CD4-positive, alpha-beta T cell treated with Interleukin-6 at 100 ng/mL for 8 hours (primary cell): ENCODE measurements at regions not wholly inside any gene's neighbourhood (a gene's known extent, or its start where the extent isn't known, plus 50 kb on each side); places are given as distances from the start of the nearest gene placed in this dataset.
A peak's percentile ranks its signal among the peaks of the same experiment; 100 is the strongest.

Source experiments
- DNase-seq: peaks from one replicate; pipeline ENCODE4 v3.0.0-alpha.2; 2020; ENCODE audit warnings: mixed read lengths, low spot score

- no peak for DNase-seq
Observed at GRCh38 chr12:89185181-89185580, 167.1 kb downstream of the DUSP6 start.

GRCh38 chr12:89183985-89184435, 168.3 kb downstream of the DUSP6 start:
- DNase-seq: no peak

GRCh38 chr12:89181271-89181920, 170.9 kb downstream of the DUSP6 start:
- DNase-seq: no peak

GRCh38 chr12:89180496-89180895, 171.8 kb downstream of the DUSP6 start:
- DNase-seq: no peak

- no peak for DNase-seq
Observed at GRCh38 chr12:89179983-89180382, 172.3 kb downstream of the DUSP6 start.

GRCh38 chr12:89179245-89179644, 173.1 kb downstream of the DUSP6 start:
- DNase-seq: no peak

GRCh38 chr12:89177802-89178395, 174.4 kb downstream of the DUSP6 start:
- DNase-seq: no peak

- DNase-seq: no peak
Observed at GRCh38 chr12:89176676-89177075, 175.6 kb downstream of the DUSP6 start.

GRCh38 chr12:89173678-89174077, 178.6 kb downstream of the DUSP6 start:
- DNase-seq: no peak

- no peak for DNase-seq
Observed at GRCh38 chr12:89173096-89173495, 179.2 kb downstream of the DUSP6 start.

- DNase-seq: no peak
Observed at GRCh38 chr12:89172224-89172623, 180.1 kb downstream of the DUSP6 start.

GRCh38 chr12:89169321-89169720, 183.0 kb downstream of the DUSP6 start:
- DNase-seq: no peak

- DNase-seq: no peak
Observed at GRCh38 chr12:89167986-89168385, 184.3 kb downstream of the DUSP6 start.

GRCh38 chr12:89166525-89166934, 185.8 kb downstream of the DUSP6 start:
- no peak for DNase-seq

- DNase-seq: no peak
Observed at GRCh38 chr12:89166121-89166520, 186.2 kb downstream of the DUSP6 start.

GRCh38 chr12:89165703-89166102, 186.6 kb downstream of the DUSP6 start:
- DNase-seq: no peak

GRCh38 chr12:89163918-89164317, 188.4 kb downstream of the DUSP6 start:
- DNase-seq: no peak

- DNase-seq: peak; percentile 12
Observed at GRCh38 chr12:89162589-89163261, 189.6 kb downstream of the DUSP6 start.

- DNase-seq: no peak
Observed at GRCh38 chr12:89161557-89161956, 190.7 kb downstream of the DUSP6 start.

- DNase-seq: no peak
Observed at GRCh38 chr12:89160716-89161123, 191.6 kb downstream of the DUSP6 start.

- no peak for DNase-seq
Observed at GRCh38 chr12:89157413-89157812, 194.9 kb downstream of the DUSP6 start.

GRCh38 chr12:89156862-89157262, 195.4 kb downstream of the DUSP6 start:
- no peak for DNase-seq

- DNase-seq: no peak
Observed at GRCh38 chr12:89156340-89156739, 196.0 kb downstream of the DUSP6 start.
